ENCODE measurements at regions not wholly inside any gene's neighbourhood (a gene's known extent, or its start where the extent isn't known, plus 50 kb on each side); places are given as distances from the start of the nearest gene placed in this dataset.
"Not testable (repeated sequence)": the region's sequence is repeated elsewhere in the genome, so short reads cannot be mapped to it uniquely, and the experiment has no call there.

DNA sequence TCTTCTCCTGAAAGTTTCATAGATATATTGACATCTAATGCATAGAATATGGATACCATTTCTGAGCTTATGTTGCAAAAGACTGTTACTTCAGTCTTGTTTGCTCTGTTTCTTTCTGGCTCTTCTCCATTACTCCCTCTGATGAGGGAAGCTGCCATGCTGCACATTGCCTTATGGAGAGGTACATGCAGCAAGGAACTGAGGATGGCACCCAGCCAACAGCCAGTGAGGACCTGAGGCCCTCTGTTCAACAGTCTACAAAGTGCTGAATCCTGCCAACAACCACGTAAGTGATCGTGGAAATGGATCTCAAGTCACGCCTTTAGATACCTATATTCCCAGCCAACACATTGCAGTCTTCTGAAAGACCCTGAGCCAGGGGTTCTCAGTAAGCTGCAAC lies 66.6 kb upstream of the ADAMTS5 start:
- Mint-ChIP-seq H3K4me1 (peaks cover 2% of the 10 kb centered on the region), H3K9me3 (no peaks in the 10 kb centered on the region), H3K36me3 (ENCODE audit: low read depth) (no peaks in the 10 kb centered on the region), H3K4me3 (no peak overlapping the region), H3K27ac (no peak overlapping the region), H3K27me3 (ENCODE audit: insufficient read depth) (no peaks in the 10 kb centered on the region)
- Histone ChIP-seq H3K9me3 (ENCODE audit: control insufficient read depth, low read length) (no peaks in the 10 kb centered on the region), H3K27ac (ENCODE audit: low read depth, low read length) (no peak overlapping the region), H3K4me1 (ENCODE audit: control insufficient read depth, insufficient read depth, low read length) (no peaks in the 10 kb centered on the region), H3K27me3 (ENCODE audit: control insufficient read depth, insufficient read depth, low read length, poor library complexity, severe bottlenecking) (no peaks in the 10 kb centered on the region), H3K9ac (ENCODE audit: extremely low read depth, low read length, poor library complexity, severe bottlenecking) (no peak overlapping the region), H3K4me3 (ENCODE audit: low read length) (no peak overlapping the region), H3K36me3 (ENCODE audit: control insufficient read depth, insufficient read depth, low read length) (no peaks in the 10 kb centered on the region)
- TF ChIP-seq CTCF (conservative IDR thresholded peaks at IDR 0.05) = no peak
- no peak for DNase-seq
- 0 to 58% methylated on average over 1 to 3 of the region's 3 CpGs for WGBS, 2 experiments (ENCODE audit: insufficient coverage in 1 of 2, insufficient read length in 1 of 2)

- no peaks in the 10 kb centered on the region for H3K9me3 Mint-ChIP-seq
- no peaks in the 10 kb centered on the region for H3K9me3 ChIP-seq (ENCODE audit: control insufficient read depth, low read length)
- no peak overlapping the region for H3K9ac ChIP-seq (ENCODE audit: extremely low read depth, low read length, poor library complexity, severe bottlenecking)
- peak overlapping the region; percentile 18 for H3K4me3 ChIP-seq (ENCODE audit: low read length)
- WGBS, 2 experiments (ENCODE audit: insufficient coverage in 1 of 2, insufficient read length in 1 of 2) = 43% methylated on average over 1 of the region's 1 CpG
- peaks cover 36% of the 10 kb centered on the region for H3K4me1 Mint-ChIP-seq
- peak; percentile 53 for DNase-seq
- peak overlapping the region; percentile 92 for H3K27ac Mint-ChIP-seq
- no peaks in the 10 kb centered on the region for H3K27me3 ChIP-seq (ENCODE audit: control insufficient read depth, insufficient read depth, low read length, poor library complexity, severe bottlenecking)
- H3K36me3 ChIP-seq (ENCODE audit: control insufficient read depth, insufficient read depth, low read length) = no peaks in the 10 kb centered on the region
- TF ChIP-seq CTCF (conservative IDR thresholded peaks at IDR 0.05) = no peak
- no peaks in the 10 kb centered on the region for H3K27me3 Mint-ChIP-seq (ENCODE audit: insufficient read depth)
- H3K27ac ChIP-seq (ENCODE audit: low read depth, low read length) = no peak overlapping the region
- no peaks in the 10 kb centered on the region for H3K36me3 Mint-ChIP-seq (ENCODE audit: low read depth)
- no peaks in the 10 kb centered on the region for H3K4me1 ChIP-seq (ENCODE audit: control insufficient read depth, insufficient read depth, low read length)
- H3K4me3 Mint-ChIP-seq = peak overlapping the region; percentile 38
Observed at GRCh38 chr21:27026501-27026900, 59.6 kb upstream of the ADAMTS5 start.

DNA sequence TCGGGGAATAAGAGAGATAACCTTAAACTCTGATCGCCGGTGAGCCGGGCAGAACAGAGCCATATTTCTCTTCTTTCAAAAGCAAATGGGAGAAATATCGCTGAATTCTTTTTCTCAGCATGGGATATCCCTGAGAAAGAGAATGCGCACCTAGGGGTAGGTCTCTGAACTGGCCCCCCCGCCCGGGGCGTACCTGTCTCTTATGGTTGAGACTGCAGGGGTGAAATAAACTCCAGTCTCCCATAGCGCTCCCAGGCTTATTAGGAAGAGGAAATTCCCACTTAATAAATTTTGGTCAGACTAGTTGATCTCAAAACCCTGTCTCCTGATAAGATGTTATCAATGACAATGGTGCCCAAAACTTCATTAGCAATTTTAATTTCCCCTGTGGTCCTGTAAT lies 58.8 kb upstream of the ADAMTS5 start:
- not testable (repeated sequence) for H3K27me3 Mint-ChIP-seq (ENCODE audit: insufficient read depth); H3K36me3 ChIP-seq (ENCODE audit: control insufficient read depth, insufficient read depth, low read length); H3K4me3 ChIP-seq (ENCODE audit: low read length); H3K9ac ChIP-seq (ENCODE audit: extremely low read depth, low read length, poor library complexity, severe bottlenecking); H3K27me3 ChIP-seq (ENCODE audit: control insufficient read depth, insufficient read depth, low read length, poor library complexity, severe bottlenecking); H3K9me3 ChIP-seq (ENCODE audit: control insufficient read depth, low read length); H3K9me3 Mint-ChIP-seq; H3K36me3 Mint-ChIP-seq (ENCODE audit: low read depth); H3K27ac ChIP-seq (ENCODE audit: low read depth, low read length); H3K4me1 ChIP-seq (ENCODE audit: control insufficient read depth, insufficient read depth, low read length)
- peak overlapping the region; percentile 38 for H3K4me3 Mint-ChIP-seq
- DNase-seq = peak; percentile 82
- peak; percentile 37 for TF ChIP-seq CTCF (conservative IDR thresholded peaks at IDR 0.05)
- H3K4me1 Mint-ChIP-seq = peaks cover 36% of the 10 kb centered on the region
- WGBS, 2 experiments (ENCODE audit: insufficient coverage in 1 of 2, insufficient read length in 1 of 2) = 20 to 57% methylated on average over 1 to 6 of the region's 10 CpGs
- H3K27ac Mint-ChIP-seq = peak overlapping the region; percentile 92

Data from endodermal cell (in vitro differentiated cells).